ENCODE measurements at regions not wholly inside any gene's neighbourhood (a gene's known extent, or its start where the extent isn't known, plus 50 kb on each side); places are given as distances from the start of the nearest gene placed in this dataset.
A peak's percentile ranks its signal among the peaks of the same experiment; 100 is the strongest.

- H3K4me3 Mint-ChIP-seq (ENCODE audit: unreplicated experiment): no peak overlapping the region
- no peak overlapping the region for H3K27ac Mint-ChIP-seq (ENCODE audit: unreplicated experiment)
- no peaks in the 10 kb centered on the region for H3K9me3 Mint-ChIP-seq (ENCODE audit: unreplicated experiment)
- no peaks in the 10 kb centered on the region for H3K27me3 Mint-ChIP-seq (ENCODE audit: unreplicated experiment)
- H3K4me1 Mint-ChIP-seq (ENCODE audit: unreplicated experiment): peaks cover 55% of the 10 kb centered on the region
- DNase-seq (ENCODE audit: extremely low spot score, unreplicated experiment): no peak
- TF ChIP-seq CTCF (IDR thresholded peaks at IDR 0.05): no peak
- H3K36me3 Mint-ChIP-seq (ENCODE audit: unreplicated experiment): no peaks in the 10 kb centered on the region
Measured at GRCh38 chr11:27205250-27205649, 157.8 kb downstream of the CCDC34 start.

GRCh38 chr11:27204529-27204928, 158.5 kb downstream of the CCDC34 start:
- H3K9me3 Mint-ChIP-seq (ENCODE audit: unreplicated experiment): no peaks in the 10 kb centered on the region
- peaks cover 47% of the 10 kb centered on the region for H3K4me1 Mint-ChIP-seq (ENCODE audit: unreplicated experiment)
- no peaks in the 10 kb centered on the region for H3K36me3 Mint-ChIP-seq (ENCODE audit: unreplicated experiment)
- no peak overlapping the region for H3K27ac Mint-ChIP-seq (ENCODE audit: unreplicated experiment)
- peak; percentile 50 for TF ChIP-seq CTCF (IDR thresholded peaks at IDR 0.05)
- no peak overlapping the region for H3K4me3 Mint-ChIP-seq (ENCODE audit: unreplicated experiment)
- no peak for DNase-seq (ENCODE audit: extremely low spot score, unreplicated experiment)
- no peaks in the 10 kb centered on the region for H3K27me3 Mint-ChIP-seq (ENCODE audit: unreplicated experiment)

GRCh38 chr11:27203077-27203647, 159.9 kb downstream of the CCDC34 start:
- Mint-ChIP-seq H3K27ac (ENCODE audit: unreplicated experiment) (no peak overlapping the region), H3K4me3 (ENCODE audit: unreplicated experiment) (no peak overlapping the region), H3K27me3 (ENCODE audit: unreplicated experiment) (no peaks in the 10 kb centered on the region), H3K9me3 (ENCODE audit: unreplicated experiment) (no peaks in the 10 kb centered on the region), H3K36me3 (ENCODE audit: unreplicated experiment) (no peaks in the 10 kb centered on the region), H3K4me1 (ENCODE audit: unreplicated experiment) (peaks cover 42% of the 10 kb centered on the region)
- TF ChIP-seq CTCF (IDR thresholded peaks at IDR 0.05): no peak
- DNase-seq (ENCODE audit: extremely low spot score, unreplicated experiment): no peak

- Mint-ChIP-seq H3K4me3 (ENCODE audit: unreplicated experiment) (no peak overlapping the region), H3K27ac (ENCODE audit: unreplicated experiment) (peak overlapping the region; percentile 50), H3K27me3 (ENCODE audit: unreplicated experiment) (no peaks in the 10 kb centered on the region), H3K4me1 (ENCODE audit: unreplicated experiment) (peaks cover 34% of the 10 kb centered on the region), H3K9me3 (ENCODE audit: unreplicated experiment) (no peaks in the 10 kb centered on the region), H3K36me3 (ENCODE audit: unreplicated experiment) (no peaks in the 10 kb centered on the region)
- no peak for TF ChIP-seq CTCF (IDR thresholded peaks at IDR 0.05)
- DNase-seq (ENCODE audit: extremely low spot score, unreplicated experiment): no peak
Measured at GRCh38 chr11:27201454-27202302, 161.1 kb downstream of the BBOX1 start.

GRCh38 chr11:27200779-27201453, 160.3 kb downstream of the BBOX1 start:
- Mint-ChIP-seq H3K4me1 (ENCODE audit: unreplicated experiment) (peaks cover 28% of the 10 kb centered on the region), H3K36me3 (ENCODE audit: unreplicated experiment) (no peaks in the 10 kb centered on the region), H3K27me3 (ENCODE audit: unreplicated experiment) (no peaks in the 10 kb centered on the region), H3K4me3 (ENCODE audit: unreplicated experiment) (no peak overlapping the region), H3K9me3 (ENCODE audit: unreplicated experiment) (no peaks in the 10 kb centered on the region), H3K27ac (ENCODE audit: unreplicated experiment) (no peak overlapping the region)
- no peak for DNase-seq (ENCODE audit: extremely low spot score, unreplicated experiment)
- no peak for TF ChIP-seq CTCF (IDR thresholded peaks at IDR 0.05)
